Daoy (cell line): ENCODE measurements at regions not wholly inside any gene's neighbourhood (a gene's known extent, or its start where the extent isn't known, plus 50 kb on each side); places are given as distances from the start of the nearest gene placed in this dataset.
"Not testable (repeated sequence)": the region's sequence is repeated elsewhere in the genome, so short reads cannot be mapped to it uniquely, and the experiment has no call there.

ENCODE experiments used
- DNase-seq: peaks from one replicate; pipeline ENCODE4 v3.0.0-alpha.2; 2015; ENCODE audit warnings: low read depth

DNA sequence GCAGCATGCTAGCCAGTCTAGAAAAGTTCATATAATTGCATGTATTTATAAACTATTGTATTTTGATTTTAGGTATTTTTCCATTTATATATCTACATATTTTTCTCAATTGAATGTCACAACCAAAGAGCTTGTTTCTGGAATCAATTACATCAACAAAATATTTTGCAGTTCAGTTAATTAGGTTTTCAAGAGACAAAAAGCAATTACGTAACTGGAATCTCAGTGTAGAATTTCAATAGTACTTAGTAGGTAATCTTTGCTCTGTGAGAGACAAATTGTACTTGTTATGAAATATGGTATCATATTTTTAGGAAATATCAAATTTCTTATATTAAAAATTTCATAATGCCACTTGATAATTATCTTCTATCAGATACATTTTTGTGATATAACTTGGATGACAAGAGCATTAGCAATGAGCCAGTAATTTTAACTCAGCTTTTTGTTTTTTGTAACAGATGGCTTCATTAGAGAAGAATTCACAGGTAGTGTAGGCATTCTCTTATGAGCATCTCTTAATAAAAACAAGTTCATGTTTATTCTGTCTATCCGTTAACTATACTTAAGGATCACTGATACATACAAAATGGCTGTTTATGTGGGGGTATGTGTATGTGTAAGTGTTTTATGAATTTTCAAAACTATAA lies 774.7 kb downstream of the C12orf50 start:
- no peak for DNase-seq

DNA sequence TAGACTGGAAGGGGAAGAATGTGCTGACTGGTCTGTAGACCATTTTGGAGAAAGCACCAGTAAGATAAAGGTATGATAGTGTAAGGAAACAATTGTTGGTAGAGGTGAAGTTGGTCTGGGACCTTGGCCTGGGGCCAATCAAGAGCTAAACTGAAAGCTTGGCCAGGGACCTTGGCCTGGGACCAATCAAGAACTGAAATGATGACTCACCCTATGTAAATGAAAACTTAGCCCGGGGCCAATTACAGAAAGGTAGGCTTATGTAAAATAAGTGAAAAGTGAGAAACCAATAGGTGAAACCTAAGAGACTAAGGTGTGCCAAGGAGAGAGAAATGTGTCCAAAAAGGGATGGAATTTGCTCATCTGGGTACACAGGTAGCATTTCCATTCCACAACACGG lies 776.0 kb downstream of the C12orf50 start:
- DNase-seq, result peak; percentile 15

DNA sequence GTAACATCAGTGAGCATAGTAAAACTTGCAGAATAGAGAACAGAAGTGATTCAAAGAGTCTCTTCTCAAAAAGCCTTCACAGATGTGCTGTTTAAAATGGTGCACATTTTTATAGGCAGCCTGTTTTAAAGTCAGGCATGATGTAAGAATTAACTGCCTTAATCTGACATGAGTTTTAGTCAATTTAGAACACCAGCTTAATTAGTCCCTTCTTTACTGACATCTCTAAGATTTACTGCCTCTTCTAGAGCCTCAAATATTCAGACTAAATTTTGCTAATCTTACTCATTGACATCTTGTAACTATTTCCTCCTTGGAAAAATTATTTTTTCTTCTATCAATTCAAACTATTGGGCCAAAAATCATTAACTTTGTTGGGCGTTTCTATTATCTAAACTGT lies 782.5 kb downstream of the C12orf50 start:
- no peak for DNase-seq

DNA sequence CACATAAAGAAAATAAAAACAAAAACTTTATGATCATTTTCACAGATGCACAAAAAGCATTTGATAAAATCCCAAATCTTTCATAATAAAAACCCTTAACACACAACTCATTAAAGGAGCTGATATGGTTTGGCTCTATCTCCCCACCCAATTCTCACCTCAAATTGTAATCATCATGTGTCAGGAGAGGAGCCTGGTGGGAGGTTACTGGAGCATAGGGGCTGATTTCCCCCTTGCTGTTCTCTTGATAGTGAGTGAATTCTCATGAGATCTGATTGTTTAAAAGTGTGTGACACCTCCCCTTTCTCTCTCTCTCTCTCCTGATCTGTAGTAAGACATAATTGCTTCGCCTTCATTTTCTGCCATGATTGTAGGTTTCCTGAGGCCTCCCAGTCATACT lies 790.7 kb downstream of the C12orf50 start:
- DNase-seq, result no peak

DNA sequence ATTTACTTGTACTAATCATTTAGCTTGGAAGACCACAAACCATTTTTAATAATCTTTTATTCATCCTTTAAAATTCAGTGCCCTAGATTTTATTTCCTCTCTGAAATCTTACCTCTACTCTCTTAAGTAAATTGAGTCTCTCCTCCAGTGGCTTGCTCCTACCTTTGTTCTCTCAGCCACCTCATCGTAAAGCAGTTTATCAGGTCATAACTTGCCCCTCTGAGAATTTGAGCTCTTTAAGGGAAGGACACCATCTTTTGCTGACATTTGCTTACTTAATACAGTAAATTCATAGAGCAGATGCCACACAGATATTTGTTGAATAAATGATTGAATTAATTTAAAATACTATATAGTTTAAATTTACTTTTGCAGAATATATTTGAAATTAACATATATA lies 794.3 kb downstream of the C12orf50 start:
- DNase-seq, result no peak

DNA sequence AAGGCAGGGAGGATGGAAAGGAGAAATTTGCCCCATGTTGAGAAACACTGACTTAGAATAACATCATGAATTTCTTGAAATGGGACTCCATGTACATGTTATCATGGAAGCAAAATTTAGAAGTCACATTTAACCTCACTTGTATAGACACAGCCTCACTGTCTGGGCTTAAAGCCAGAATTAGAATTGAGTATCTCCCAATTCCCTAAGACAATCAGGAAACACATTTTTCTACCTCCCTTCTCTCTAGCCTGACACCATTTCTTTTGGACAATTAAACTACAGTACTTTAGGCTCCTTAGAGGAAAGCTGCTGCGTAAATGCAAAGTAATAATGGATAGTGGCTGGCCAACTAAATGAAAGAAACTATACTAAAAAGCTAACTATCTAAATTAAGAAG lies 795.5 kb downstream of the C12orf50 start:
- no peak for DNase-seq

DNA sequence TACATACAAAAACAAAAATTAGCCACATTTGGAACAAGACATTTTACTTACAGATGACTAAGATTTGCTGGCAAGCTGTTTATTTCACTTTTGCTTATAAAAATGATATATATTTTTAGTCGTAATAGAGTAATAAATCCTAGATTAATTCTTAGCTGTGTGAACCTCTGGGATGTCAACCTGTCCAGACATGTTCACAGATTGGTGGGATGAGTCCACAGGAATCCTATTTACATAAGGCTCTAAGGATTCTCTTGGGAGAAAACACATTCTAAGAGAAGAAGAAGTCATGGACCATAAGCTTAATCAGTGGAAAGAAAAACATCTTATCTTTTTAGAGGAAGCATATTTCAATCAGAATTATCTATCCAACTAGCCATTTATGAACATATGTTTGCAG lies 797.4 kb downstream of the C12orf50 start:
- no peak for DNase-seq

DNA sequence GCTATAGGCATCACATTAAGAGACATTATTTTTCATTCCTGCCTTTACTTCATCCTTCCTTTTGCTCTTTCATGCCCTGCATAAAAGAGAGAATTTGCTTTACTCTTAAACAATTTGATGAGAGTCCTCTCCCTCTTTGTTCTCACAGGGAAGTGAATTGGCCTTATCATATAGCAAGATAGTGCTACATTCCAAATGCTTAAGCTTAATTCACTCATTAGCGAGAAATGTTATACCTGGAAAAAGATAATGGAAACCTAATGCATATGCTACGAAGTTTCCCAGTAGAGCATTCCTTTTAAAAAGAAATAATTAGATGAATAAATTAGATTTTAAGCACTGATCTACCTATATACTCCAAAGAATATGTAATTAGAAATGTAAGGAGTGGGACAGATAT lies 798.8 kb downstream of the C12orf50 start:
- DNase-seq, result no peak

DNA sequence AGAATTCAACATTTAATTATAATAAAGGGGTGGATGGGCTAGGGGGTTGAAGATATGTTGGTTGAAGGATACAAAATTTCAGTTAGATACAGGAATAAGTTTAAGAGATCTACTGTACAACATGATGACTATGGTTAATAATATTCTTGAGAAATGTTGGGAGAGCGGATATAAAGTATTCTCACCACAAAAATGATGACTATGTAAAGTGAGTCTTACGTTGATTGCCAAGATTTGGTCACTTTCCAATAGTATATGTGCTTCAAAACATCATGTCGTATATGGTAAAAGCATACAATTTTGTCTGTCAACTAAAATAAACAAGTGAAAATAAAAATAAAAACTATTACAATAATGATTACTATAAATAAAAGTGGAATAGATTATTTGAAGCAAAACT lies 802.0 kb downstream of the C12orf50 start:
- DNase-seq, result no peak

DNA sequence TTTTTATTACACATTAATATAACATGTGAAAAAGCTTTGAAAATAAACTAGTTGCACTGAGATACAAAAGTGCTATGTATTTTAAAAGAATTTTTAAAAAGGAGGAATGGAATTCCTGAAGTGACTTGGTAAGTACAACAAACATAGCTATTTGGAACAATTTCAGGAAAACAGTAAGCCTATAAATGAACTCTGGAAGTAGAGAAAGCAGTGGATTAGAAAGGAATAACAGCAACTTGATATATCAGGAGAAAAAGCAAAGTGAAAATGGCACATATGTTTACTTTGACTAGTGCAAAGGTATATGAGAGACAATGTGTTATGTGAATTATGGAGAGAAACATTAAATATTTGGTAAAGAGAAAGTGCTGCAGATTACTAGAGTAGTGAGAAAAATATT lies 811.7 kb downstream of the C12orf50 start:
- DNase-seq, result no peak

DNA sequence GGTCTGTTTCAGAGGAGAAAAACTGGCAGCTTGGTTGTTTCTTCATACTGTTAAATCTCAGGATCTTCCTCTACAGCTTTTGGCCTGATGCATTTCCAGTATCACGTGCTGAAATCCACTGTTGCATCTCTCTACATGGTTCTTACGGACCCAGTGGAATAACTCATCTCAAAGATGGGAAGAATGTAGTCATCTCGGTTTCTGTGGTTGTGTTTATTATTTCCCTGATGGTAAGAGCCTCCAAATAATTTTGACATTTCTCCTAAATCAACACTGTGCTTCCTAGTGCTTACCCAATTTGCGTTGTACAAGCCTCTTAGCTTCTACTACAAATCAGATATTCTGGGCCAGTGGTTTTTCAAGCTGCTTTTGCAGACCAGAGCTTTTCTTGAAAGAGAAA lies 812.8 kb downstream of the C12orf50 start:
- DNase-seq, result no peak

DNA sequence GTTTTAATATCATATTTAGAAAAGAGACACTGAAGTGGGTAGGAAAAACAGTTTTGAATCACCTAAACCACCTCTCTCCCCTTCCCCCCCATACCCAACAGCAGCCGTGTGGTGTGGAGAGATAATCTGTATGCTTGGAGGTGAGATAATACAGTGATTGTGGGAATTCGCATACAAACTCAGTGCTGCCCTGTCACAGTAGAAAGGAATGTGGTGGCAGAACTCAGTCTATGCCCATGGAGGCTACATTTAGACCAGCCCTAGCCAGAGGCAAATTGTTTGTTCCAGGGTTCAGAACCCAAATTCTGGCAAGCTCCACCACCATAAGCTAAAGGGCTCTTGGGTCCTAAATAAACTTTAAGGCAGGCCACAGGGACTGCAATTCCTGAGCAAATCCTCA lies 827.0 kb downstream of the C12orf50 start:
- no peak for DNase-seq

DNA sequence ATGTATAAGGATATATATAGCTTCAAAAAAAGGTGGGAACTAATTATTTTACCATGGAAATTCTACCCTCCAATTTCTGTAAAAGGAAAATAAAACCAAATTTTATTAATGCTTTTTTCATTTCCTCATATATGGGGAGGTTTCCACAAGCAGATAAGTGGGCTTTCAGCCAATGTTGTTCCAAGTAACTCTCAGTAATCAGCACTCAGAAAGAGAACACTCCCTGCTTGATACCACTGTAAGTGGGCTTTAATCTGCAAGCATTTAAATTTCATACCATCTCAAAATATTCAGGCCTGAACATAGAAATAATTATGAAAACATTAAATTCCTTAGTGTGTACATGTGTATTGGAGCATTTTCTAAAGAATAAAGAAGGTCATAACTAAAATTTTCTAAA lies 827.6 kb downstream of the C12orf50 start:
- no peak for DNase-seq

DNA sequence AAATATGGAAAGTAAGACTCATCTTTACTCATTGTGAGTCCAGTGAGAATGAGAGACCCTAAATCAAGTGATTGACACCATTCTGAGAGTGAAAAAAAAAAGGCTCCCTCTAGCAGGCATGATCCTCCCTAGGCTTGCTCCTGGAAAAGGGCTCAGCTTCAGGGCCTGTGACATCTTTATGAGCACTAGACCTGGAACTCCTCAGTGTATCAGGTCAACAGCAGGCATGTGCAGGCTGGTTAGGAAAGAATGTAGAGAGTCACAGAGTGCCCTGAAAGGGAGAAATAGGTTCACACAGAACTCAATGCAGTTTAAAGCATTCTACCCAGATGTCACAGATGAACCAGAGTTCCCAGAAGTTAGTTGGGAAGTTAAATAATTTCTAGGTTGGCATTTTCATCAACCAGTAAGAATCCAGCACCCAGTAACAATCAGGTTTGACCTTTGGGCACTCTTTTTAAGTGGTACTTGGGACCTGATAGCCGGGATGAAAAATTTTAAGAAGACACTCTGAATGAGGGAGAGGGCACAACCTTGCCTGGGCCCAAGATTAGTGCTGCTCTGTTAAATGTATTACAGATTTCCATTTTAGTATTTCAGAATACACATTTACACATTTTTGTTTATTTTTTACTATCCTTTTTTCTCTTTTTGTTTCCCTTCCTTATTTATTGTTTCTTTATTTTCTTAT lies 828.8 kb downstream of the C12orf50 start:
- no peak for DNase-seq

DNA sequence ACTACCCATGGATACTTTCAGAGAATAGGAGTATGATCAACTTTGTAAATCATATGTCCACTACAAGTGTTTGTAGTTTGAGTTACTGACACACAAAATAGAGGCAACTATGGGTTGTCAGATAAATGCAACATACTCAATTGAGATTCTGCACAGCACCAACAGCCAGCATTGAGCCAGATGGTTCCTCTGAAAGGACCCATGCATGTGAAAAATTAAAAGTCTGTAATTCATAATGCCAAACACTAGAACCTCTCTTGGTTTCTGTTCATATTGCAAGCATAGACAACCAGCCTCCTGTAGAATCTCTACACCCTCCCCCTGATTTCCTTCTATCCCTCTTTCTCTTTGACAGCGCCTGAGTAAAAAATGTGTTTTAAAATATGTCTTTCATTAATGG lies 831.0 kb downstream of the C12orf50 start:
- no peak for DNase-seq

DNA sequence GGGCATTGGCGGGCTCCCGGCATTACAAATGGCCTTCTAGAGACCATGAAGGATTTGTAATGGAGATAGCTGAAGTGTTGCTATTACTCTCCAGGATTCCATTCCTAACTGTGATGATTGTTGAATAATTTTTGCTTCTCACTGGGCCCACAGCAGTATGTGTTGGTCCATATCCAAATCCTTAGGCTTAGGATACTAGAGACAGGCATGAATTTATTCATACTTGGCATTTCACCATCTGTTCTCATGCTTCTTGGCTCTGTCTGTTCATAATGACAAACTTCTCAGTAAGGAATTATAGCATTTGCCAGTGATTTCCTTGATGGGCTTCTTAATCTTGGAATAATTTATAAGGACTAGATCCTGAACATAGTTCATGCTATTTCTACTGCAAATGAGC lies 832.9 kb downstream of the C12orf50 start:
- DNase-seq, result no peak

DNA sequence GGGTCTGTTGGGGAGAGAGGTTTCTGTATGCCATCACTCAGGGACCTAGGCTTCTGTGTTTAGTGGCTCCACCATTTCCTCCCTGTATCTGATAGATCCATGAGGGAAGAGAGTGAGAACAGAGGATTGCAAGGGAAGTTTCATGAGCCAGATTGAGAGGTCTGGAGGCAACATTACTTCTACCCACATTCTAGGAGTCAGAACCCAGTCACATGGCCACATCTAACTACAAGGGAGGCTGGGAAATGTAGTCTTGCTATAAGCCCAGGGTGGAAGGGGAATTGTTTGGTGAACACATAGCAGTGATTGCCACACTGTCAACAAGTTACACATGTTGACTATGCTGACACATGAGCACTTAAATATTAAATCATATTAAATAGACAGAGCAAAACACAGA lies 834.8 kb downstream of the C12orf50 start:
- not testable (repeated sequence) for DNase-seq

DNA sequence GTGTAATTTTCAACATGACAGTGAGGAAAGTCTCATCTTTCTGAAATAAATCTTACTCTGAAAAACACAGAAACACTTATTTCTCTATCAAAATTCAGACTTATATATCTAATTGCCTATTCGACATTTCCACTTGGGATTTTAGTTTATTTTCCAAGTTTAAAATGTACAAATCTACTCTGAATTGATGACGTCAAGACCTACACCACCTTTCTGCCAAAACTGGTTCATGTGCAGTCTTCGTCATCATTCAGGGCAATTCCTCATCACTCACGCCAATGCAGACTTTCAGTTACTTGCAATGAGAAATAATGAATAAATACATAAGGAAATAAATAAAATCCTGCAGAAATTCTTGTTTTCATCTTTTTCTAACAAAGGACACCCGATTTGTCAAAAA lies 843.8 kb downstream of the C12orf50 start:
- no peak for DNase-seq

DNA sequence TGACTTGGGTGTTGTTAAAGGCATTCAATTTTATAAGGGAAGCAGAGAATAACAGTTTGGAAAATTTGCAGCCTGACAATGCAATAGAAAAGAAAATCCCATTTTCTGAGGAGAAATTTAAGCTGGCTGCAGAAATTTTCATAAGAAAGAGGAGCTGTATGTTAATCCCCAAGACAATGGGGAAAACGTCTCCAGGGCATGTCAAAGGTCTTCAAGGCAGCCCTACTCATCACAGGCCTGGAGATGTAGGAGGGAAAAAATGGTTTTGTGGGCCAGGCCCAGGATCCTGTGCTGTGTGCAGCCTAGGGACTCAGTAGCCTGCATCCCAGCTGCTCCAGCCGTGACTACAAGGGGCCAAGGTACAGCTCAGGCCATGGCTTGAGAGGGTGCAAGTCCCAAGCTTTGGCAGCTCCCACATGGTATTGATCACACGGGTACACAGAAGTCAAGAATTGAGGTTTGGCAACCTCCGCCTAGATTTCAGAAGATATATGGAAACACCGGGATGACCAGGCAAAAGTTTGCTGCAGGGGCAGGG lies 846.4 kb downstream of the C12orf50 start:
- no peak for DNase-seq

DNA sequence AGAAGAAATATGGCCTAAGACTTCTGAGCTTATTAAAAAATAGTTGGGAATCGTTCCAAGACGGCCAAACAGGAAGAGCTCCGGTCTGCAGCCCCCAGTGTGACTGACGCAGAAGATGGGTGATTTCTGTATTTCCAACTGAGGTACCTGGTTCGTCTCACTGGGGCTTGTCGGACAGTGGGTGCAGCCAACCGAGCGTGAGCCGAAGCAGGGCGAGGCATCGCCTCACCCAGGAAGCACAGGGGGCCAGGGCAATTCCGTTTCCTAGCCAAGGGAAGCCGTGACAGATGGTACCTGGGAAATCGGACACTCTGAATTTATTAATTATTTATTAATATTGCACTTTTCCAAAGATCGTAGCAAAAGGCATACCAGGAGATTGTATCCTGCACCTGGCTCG lies 857.8 kb downstream of the C12orf50 start:
- DNase-seq, result no peak

DNA sequence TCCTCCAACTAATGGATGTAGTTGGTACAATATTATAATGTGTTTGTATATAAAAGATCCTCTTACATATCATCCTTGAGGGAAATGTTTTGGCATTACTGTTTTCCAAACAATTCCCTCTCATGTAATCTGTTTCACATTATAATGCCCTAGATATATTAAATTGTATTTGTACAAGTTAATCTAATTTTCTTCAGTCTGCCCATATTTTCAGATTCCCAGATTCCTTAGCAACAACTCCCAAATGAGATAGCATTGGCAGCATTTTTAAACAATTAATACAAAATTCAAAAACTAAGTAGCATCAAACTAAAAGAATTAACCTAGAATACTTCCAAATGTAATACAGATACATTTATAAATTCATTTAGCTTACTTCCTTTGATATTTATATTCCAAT lies 860.2 kb downstream of the C12orf50 start:
- no peak for DNase-seq

DNA sequence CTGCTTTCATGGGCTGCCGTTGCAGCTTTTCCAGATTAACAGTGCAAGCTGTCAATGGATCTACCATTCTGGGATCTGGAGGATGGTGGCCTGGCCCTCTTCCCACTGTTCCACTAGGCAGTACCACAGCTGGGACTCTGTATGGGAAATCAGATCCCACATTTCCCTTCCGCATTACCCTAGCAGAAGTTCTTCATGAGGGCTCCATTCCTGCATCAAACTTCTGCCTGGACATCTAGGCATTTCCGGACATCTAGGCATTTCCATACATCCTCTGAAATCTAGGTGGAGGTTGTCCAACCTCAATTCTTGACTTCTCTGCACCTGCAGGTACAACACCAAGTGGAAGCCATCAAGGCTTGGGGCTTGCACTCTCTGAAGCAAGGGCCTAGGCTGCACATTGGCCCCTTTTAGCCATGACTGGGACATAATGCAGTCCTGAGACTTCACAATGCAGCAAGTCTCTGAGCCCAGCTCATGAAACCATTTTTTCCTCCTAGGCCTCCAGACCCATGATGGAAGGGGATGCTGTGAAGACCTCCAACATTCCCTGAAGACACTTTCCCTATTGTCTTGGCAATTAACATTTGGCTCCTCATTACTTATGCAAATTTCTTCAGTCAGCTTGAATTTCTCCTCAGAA lies 863.3 kb downstream of the C12orf50 start:
- DNase-seq, result no peak

DNA sequence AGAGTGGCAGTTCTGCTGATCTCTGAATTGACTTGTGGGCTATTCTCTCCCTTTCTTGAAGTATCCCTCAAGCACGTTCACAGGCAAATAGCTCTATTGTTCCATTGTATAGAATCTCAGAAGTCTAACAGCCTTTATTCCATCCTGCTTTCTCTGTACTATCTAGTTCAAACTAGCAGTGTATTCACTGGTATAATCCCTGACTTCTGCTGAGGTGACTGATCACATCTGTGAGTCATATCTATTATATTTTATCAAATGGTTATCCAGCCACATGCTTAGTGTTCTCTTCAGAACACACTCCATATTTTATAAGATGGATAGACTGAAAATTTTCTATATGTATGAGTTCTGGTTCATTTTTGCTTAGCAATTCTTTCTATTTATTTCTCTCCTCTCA lies 866.1 kb downstream of the C12orf50 start:
- DNase-seq, result no peak
